ENCODE measurements at regions not wholly inside any gene's neighbourhood (a gene's known extent, or its start where the extent isn't known, plus 50 kb on each side); places are given as distances from the start of the nearest gene placed in this dataset.

- Histone ChIP-seq H3K9me3 (no peaks in the 10 kb centered on the region), H3K4me1 (no peaks in the 10 kb centered on the region), H3K27ac (no peak overlapping the region), H3K36me3 (no peaks in the 10 kb centered on the region), H3K4me3 (replicated peaks in 1 of 3) (no peak overlapping the region), H3K27me3 (no peaks in the 10 kb centered on the region)
- intact Hi-C loops (cut with DNase I), result no loop called here
- no peak for DNase-seq
- WGBS, 2 donors, result 83 to 94% methylated on average over 7 of the region's 7 CpGs
- TF ChIP-seq CTCF (IDR thresholded peaks at IDR 0.05) (no peak), POLR2A (IDR thresholded peaks at IDR 0.05) (no peak)
Observed at GRCh38 chr9:95724253-95724991, 151.1 kb upstream of the ERCC6L2 start.

GRCh38 chr9:95722141-95722540, 153.3 kb upstream of the ERCC6L2 start:
- TF ChIP-seq POLR2A (IDR thresholded peaks at IDR 0.05) (no peak), CTCF (IDR thresholded peaks at IDR 0.05) (no peak)
- Histone ChIP-seq H3K27me3 (no peaks in the 10 kb centered on the region), H3K4me1 (no peaks in the 10 kb centered on the region), H3K9me3 (no peaks in the 10 kb centered on the region), H3K36me3 (no peaks in the 10 kb centered on the region), H3K4me3 (replicated peaks in 1 of 3) (no peak overlapping the region), H3K27ac (no peak overlapping the region)
- no peak for DNase-seq
- intact Hi-C loops (cut with DNase I), result no loop called here
- WGBS, 2 donors, result 82 to 85% methylated on average over 4 of the region's 4 CpGs

GRCh38 chr9:95721061-95721531, 154.4 kb upstream of the ERCC6L2 start:
- intact Hi-C loops (cut with DNase I), result no loop called here

GRCh38 chr9:95720496-95720895, 155.0 kb upstream of the ERCC6L2 start:
- no peaks in the 10 kb centered on the region for H3K27me3 ChIP-seq
- H3K4me3 ChIP-seq (replicated peaks in 1 of 3), result no peak overlapping the region
- DNase-seq, result no peak
- H3K36me3 ChIP-seq, result no peaks in the 10 kb centered on the region
- WGBS, 2 donors, result 80 to 84% methylated on average over 6 of the region's 6 CpGs
- intact Hi-C loops (cut with DNase I), result no loop called here
- TF ChIP-seq POLR2A (IDR thresholded peaks at IDR 0.05), result no peak
- no peak for TF ChIP-seq CTCF (IDR thresholded peaks at IDR 0.05)
- H3K27ac ChIP-seq, result no peak overlapping the region
- H3K4me1 ChIP-seq, result no peaks in the 10 kb centered on the region
- H3K9me3 ChIP-seq, result no peaks in the 10 kb centered on the region

More at GRCh38 chr9:95721061-95721531, 154.4 kb upstream of the ERCC6L2 start:
- Histone ChIP-seq H3K36me3 (no peaks in the 10 kb centered on the region), H3K4me3 (replicated peaks in 1 of 3) (no peak overlapping the region), H3K4me1 (no peaks in the 10 kb centered on the region), H3K9me3 (no peaks in the 10 kb centered on the region), H3K27me3 (no peaks in the 10 kb centered on the region), H3K27ac (no peak overlapping the region)
- WGBS, 2 donors, result 76 to 79% methylated on average over 5 of the region's 5 CpGs
- TF ChIP-seq CTCF (IDR thresholded peaks at IDR 0.05) (no peak), POLR2A (IDR thresholded peaks at IDR 0.05) (no peak)
- DNase-seq, result no peak

GRCh38 chr9:95719354-95719753, 156.1 kb upstream of the ERCC6L2 start:
- Histone ChIP-seq H3K27me3 (no peaks in the 10 kb centered on the region), H3K9me3 (no peaks in the 10 kb centered on the region), H3K27ac (no peak overlapping the region), H3K4me3 (replicated peaks in 1 of 3) (no peak overlapping the region), H3K4me1 (no peaks in the 10 kb centered on the region), H3K36me3 (no peaks in the 10 kb centered on the region)
- intact Hi-C loops (cut with DNase I), result no loop called here
- TF ChIP-seq CTCF (IDR thresholded peaks at IDR 0.05) (no peak), POLR2A (IDR thresholded peaks at IDR 0.05) (no peak)
- 59 to 73% methylated on average over 8 of the region's 8 CpGs for WGBS, 2 donors
- no peak for DNase-seq
